ENCODE measurements at regions not wholly inside any gene's neighbourhood (a gene's known extent, or its start where the extent isn't known, plus 50 kb on each side); places are given as distances from the start of the nearest gene placed in this dataset.

GRCh38 chr2:22737144-22737543 lies 647.8 kb upstream of the KLHL29 start:
- Histone ChIP-seq H3K79me2 (ENCODE audit: control insufficient read depth, insufficient read depth, low read length) (no peaks in the 10 kb centered on the region), H3K4me3 (replicated peaks in 1 of 4; ENCODE audit: control extremely low read depth in 1 of 4, insufficient read depth in 1 of 4, low read depth in 3 of 4, low read length in 4 of 4) (no peak overlapping the region), H3K9me3 (ENCODE audit: control insufficient read depth, insufficient read depth, low read depth, low read length) (no peaks in the 10 kb centered on the region), H3K4me2 (ENCODE audit: extremely low read depth, insufficient read depth, low read length) (no peak overlapping the region), H3K36me3 (ENCODE audit: control insufficient read depth, insufficient read depth, low read length) (no peaks in the 10 kb centered on the region), H3K4me1 (ENCODE audit: control insufficient read depth, extremely low read depth, insufficient read depth, low read length) (no peaks in the 10 kb centered on the region), H3K9ac (ENCODE audit: insufficient read depth, low read length) (no peak overlapping the region), H3K27ac (ENCODE audit: insufficient read depth, low read length) (no peak overlapping the region), H4K20me1 (ENCODE audit: control insufficient read depth, extremely low read depth, insufficient read depth, low read length) (no peaks in the 10 kb centered on the region), H3K27me3 (ENCODE audit: control insufficient read depth, insufficient read depth, low read length) (no peaks in the 10 kb centered on the region), H2AFZ (ENCODE audit: low read length) (no peak overlapping the region)
- DNase-seq (ENCODE audit: low read depth in 2 of 2) = no peak
- TF ChIP-seq, protein P1, sequence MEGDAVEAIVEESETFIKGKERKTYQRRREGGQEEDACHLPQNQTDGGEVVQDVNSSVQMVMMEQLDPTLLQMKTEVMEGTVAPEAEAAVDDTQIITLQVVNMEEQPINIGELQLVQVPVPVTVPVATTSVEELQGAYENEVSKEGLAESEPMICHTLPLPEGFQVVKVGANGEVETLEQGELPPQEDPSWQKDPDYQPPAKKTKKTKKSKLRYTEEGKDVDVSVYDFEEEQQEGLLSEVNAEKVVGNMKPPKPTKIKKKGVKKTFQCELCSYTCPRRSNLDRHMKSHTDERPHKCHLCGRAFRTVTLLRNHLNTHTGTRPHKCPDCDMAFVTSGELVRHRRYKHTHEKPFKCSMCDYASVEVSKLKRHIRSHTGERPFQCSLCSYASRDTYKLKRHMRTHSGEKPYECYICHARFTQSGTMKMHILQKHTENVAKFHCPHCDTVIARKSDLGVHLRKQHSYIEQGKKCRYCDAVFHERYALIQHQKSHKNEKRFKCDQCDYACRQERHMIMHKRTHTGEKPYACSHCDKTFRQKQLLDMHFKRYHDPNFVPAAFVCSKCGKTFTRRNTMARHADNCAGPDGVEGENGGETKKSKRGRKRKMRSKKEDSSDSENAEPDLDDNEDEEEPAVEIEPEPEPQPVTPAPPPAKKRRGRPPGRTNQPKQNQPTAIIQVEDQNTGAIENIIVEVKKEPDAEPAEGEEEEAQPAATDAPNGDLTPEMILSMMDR (conservative IDR thresholded peaks at IDR 0.05 in 1 of 2, IDR thresholded peaks at IDR 0.05 in 1 of 2; ENCODE audit: low read depth in 1 of 2, low read length in 2 of 2) = no peak
- TF ChIP-seq EZH2 (IDR thresholded peaks at IDR 0.05; ENCODE audit: low read length, missing control alignments) = no peak

DNA sequence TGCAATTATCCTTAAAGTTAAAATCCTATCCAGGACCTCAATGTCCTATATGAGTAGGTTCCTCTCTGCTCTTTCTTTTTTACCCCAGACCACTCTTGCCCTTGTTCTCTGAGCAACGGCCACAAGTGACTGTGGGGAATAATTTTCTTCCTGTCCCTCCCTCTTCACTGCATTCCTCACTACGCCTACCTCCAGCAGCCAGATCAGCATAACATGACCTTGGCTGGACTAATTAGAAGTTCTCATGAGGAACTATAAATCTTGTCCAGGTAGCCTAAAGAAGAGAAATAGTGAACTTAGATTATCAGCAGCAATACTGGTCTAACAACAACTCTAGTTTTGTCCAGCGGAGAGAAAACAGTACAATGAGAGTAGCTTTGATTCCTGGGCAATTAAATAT lies 643.8 kb upstream of the KLHL29 start:
- TF ChIP-seq, protein P1 (conservative IDR thresholded peaks at IDR 0.05 in 1 of 2, IDR thresholded peaks at IDR 0.05 in 1 of 2; ENCODE audit: low read depth in 1 of 2, low read length in 2 of 2) = no peak
- no peak for TF ChIP-seq EZH2 (IDR thresholded peaks at IDR 0.05; ENCODE audit: low read length, missing control alignments)
- no peaks in the 10 kb centered on the region for H3K4me1 ChIP-seq (ENCODE audit: control insufficient read depth, extremely low read depth, insufficient read depth, low read length)
- no peak overlapping the region for H3K9ac ChIP-seq (ENCODE audit: insufficient read depth, low read length)
- no peak for DNase-seq (ENCODE audit: low read depth in 2 of 2)
- H4K20me1 ChIP-seq (ENCODE audit: control insufficient read depth, extremely low read depth, insufficient read depth, low read length) = no peaks in the 10 kb centered on the region
- H3K4me3 ChIP-seq (replicated peaks in 1 of 4; ENCODE audit: control extremely low read depth in 1 of 4, insufficient read depth in 1 of 4, low read depth in 3 of 4, low read length in 4 of 4) = no peak overlapping the region
- no peaks in the 10 kb centered on the region for H3K79me2 ChIP-seq (ENCODE audit: control insufficient read depth, insufficient read depth, low read length)
- H3K36me3 ChIP-seq (ENCODE audit: control insufficient read depth, insufficient read depth, low read length) = no peaks in the 10 kb centered on the region
- no peaks in the 10 kb centered on the region for H3K27me3 ChIP-seq (ENCODE audit: control insufficient read depth, insufficient read depth, low read length)
- no peak overlapping the region for H3K27ac ChIP-seq (ENCODE audit: insufficient read depth, low read length)
- H3K9me3 ChIP-seq (ENCODE audit: control insufficient read depth, insufficient read depth, low read depth, low read length) = no peaks in the 10 kb centered on the region
- no peak overlapping the region for H3K4me2 ChIP-seq (ENCODE audit: extremely low read depth, insufficient read depth, low read length)
- H2AFZ ChIP-seq (ENCODE audit: low read length) = no peak overlapping the region

- no peaks in the 10 kb centered on the region for H4K20me1 ChIP-seq (ENCODE audit: control insufficient read depth, extremely low read depth, insufficient read depth, low read length)
- no peak overlapping the region for H2AFZ ChIP-seq (ENCODE audit: low read length)
- H3K9ac ChIP-seq (ENCODE audit: insufficient read depth, low read length) = no peak overlapping the region
- H3K27me3 ChIP-seq (ENCODE audit: control insufficient read depth, insufficient read depth, low read length) = no peaks in the 10 kb centered on the region
- H3K36me3 ChIP-seq (ENCODE audit: control insufficient read depth, insufficient read depth, low read length) = no peaks in the 10 kb centered on the region
- DNase-seq (ENCODE audit: low read depth in 2 of 2) = no peak
- TF ChIP-seq, protein P1 (conservative IDR thresholded peaks at IDR 0.05 in 1 of 2, IDR thresholded peaks at IDR 0.05 in 1 of 2; ENCODE audit: low read depth in 1 of 2, low read length in 2 of 2) = no peak
- TF ChIP-seq EZH2 (IDR thresholded peaks at IDR 0.05; ENCODE audit: low read length, missing control alignments) = no peak
- H3K4me3 ChIP-seq (replicated peaks in 1 of 4; ENCODE audit: control extremely low read depth in 1 of 4, insufficient read depth in 1 of 4, low read depth in 3 of 4, low read length in 4 of 4) = no peak overlapping the region
- H3K9me3 ChIP-seq (ENCODE audit: control insufficient read depth, insufficient read depth, low read depth, low read length) = no peaks in the 10 kb centered on the region
- H3K4me1 ChIP-seq (ENCODE audit: control insufficient read depth, extremely low read depth, insufficient read depth, low read length) = no peaks in the 10 kb centered on the region
- H3K79me2 ChIP-seq (ENCODE audit: control insufficient read depth, insufficient read depth, low read length) = no peaks in the 10 kb centered on the region
- H3K4me2 ChIP-seq (ENCODE audit: extremely low read depth, insufficient read depth, low read length) = no peak overlapping the region
- H3K27ac ChIP-seq (ENCODE audit: insufficient read depth, low read length) = no peak overlapping the region
Observed at GRCh38 chr2:22748909-22749308, 636.1 kb upstream of the KLHL29 start.
